ENCODE measurements at regions not wholly inside any gene's neighbourhood (a gene's known extent, or its start where the extent isn't known, plus 50 kb on each side); places are given as distances from the start of the nearest gene placed in this dataset.

DNA sequence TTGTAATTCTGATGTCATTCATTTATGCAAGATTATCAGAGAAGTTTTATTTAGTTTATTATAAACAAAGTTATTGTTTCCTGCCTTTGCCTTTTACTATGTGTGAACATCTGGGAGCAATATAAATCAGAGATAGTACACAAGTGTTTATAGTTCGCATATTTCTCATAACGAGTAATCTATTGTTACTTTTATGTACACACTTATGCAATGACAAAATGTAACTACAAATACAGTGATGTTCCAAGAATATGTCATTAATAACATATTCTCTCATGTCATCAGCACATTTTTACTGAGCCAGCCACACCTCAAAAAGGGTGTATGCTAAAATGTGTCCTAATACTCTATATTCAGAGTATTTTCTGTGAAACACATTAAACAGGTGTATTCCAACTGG, 243.2 kb downstream of the ALX1 start:
- TF ChIP-seq MAX (IDR thresholded peaks at IDR 0.05) (no peak), TP53 (CRISPR knock-in tag; IDR thresholded peaks at IDR 0.05) (no peak), POLR2A (IDR thresholded peaks at IDR 0.05; ENCODE audit: low read length) (no peak), SREBF2 (IDR thresholded peaks at IDR 0.05) (no peak)
- TF ChIP-seq, protein P1, sequence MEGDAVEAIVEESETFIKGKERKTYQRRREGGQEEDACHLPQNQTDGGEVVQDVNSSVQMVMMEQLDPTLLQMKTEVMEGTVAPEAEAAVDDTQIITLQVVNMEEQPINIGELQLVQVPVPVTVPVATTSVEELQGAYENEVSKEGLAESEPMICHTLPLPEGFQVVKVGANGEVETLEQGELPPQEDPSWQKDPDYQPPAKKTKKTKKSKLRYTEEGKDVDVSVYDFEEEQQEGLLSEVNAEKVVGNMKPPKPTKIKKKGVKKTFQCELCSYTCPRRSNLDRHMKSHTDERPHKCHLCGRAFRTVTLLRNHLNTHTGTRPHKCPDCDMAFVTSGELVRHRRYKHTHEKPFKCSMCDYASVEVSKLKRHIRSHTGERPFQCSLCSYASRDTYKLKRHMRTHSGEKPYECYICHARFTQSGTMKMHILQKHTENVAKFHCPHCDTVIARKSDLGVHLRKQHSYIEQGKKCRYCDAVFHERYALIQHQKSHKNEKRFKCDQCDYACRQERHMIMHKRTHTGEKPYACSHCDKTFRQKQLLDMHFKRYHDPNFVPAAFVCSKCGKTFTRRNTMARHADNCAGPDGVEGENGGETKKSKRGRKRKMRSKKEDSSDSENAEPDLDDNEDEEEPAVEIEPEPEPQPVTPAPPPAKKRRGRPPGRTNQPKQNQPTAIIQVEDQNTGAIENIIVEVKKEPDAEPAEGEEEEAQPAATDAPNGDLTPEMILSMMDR (IDR thresholded peaks at IDR 0.05): no peak
